ENCODE measurements at regions not wholly inside any gene's neighbourhood (a gene's known extent, or its start where the extent isn't known, plus 50 kb on each side); places are given as distances from the start of the nearest gene placed in this dataset.

GRCh38 chr3:67241084-67241483 lies 243.0 kb downstream of the KBTBD8 start:
- WGBS: 92% methylated on average over 4 of the region's 4 CpGs
- no peak overlapping the region for H3K4me3 ChIP-seq (ENCODE audit: low read depth in 1 of 3, low read length in 3 of 3)
- H3K4me1 ChIP-seq (ENCODE audit: control insufficient read depth in 4 of 4, insufficient read depth in 4 of 4, low read length in 3 of 4): no peaks in the 10 kb centered on the region
- DNase-seq (ENCODE audit: low spot score): no peak
- no peaks in the 10 kb centered on the region for H3K36me3 ChIP-seq (ENCODE audit: control insufficient read depth in 4 of 4, insufficient read depth in 3 of 4, low read depth in 1 of 4, low read length in 3 of 4)
- no peaks in the 10 kb centered on the region for H3K9me3 ChIP-seq (ENCODE audit: control insufficient read depth in 4 of 4, low read length in 3 of 4)
- H3K27ac ChIP-seq (ENCODE audit: low read depth in 1 of 2, low read length in 2 of 2): no peak overlapping the region
- no peaks in the 10 kb centered on the region for H3K27me3 ChIP-seq (ENCODE audit: control insufficient read depth in 4 of 4, insufficient read depth in 4 of 4, low read length in 3 of 4)
- no peak for TF ChIP-seq ATF3 (IDR thresholded peaks at IDR 0.05)
- no peak for TF ChIP-seq GABPA (IDR thresholded peaks at IDR 0.05 in 1 of 2, conservative IDR thresholded peaks at IDR 0.05 in 1 of 2)
- H3K9ac ChIP-seq (ENCODE audit: low read depth in 1 of 2, low read length in 2 of 2): no peak overlapping the region

GRCh38 chr3:67244130-67244529 lies 246.0 kb downstream of the KBTBD8 start:
- no peak for DNase-seq (ENCODE audit: low spot score)
- TF ChIP-seq GABPA (IDR thresholded peaks at IDR 0.05 in 1 of 2, conservative IDR thresholded peaks at IDR 0.05 in 1 of 2): no peak
- TF ChIP-seq CTCF (IDR thresholded peaks at IDR 0.05; ENCODE audit: low read depth, low read length, missing input control): no peak
- TF ChIP-seq EGR1 (IDR thresholded peaks at IDR 0.05; ENCODE audit: low read depth in 2 of 2): no peak
- TF ChIP-seq RAD21 (IDR thresholded peaks at IDR 0.05): no peak
- no peak for TF ChIP-seq SP1 (IDR thresholded peaks at IDR 0.05)
- TF ChIP-seq FOXA2 (IDR thresholded peaks at IDR 0.05): no peak
- no peak for TF ChIP-seq ZBTB33 (IDR thresholded peaks at IDR 0.05)
- TF ChIP-seq HNF4G (IDR thresholded peaks at IDR 0.05): no peak
- no peak for TF ChIP-seq HNF4A (conservative IDR thresholded peaks at IDR 0.05)
- TF ChIP-seq REST (IDR thresholded peaks at IDR 0.05): no peak
- TF ChIP-seq ATF3 (IDR thresholded peaks at IDR 0.05): no peak
- TF ChIP-seq MAX (IDR thresholded peaks at IDR 0.05): no peak
- no peak for TF ChIP-seq TAF1 (conservative IDR thresholded peaks at IDR 0.05)
- no peak for TF ChIP-seq RXRA (IDR thresholded peaks at IDR 0.05)
- TF ChIP-seq YY1 (IDR thresholded peaks at IDR 0.05): no peak
- no peak for TF ChIP-seq NR2F2 (IDR thresholded peaks at IDR 0.05)
- WGBS: 81% methylated on average over 2 of the region's 2 CpGs

More at GRCh38 chr3:67244130-67244529, 246.0 kb downstream of the KBTBD8 start:
- no peaks in the 10 kb centered on the region for H3K27me3 ChIP-seq (ENCODE audit: control insufficient read depth in 4 of 4, insufficient read depth in 4 of 4, low read length in 3 of 4)
- H3K9me3 ChIP-seq (ENCODE audit: control insufficient read depth in 4 of 4, low read length in 3 of 4): no peaks in the 10 kb centered on the region
- no peak overlapping the region for H3K9ac ChIP-seq (ENCODE audit: low read depth in 1 of 2, low read length in 2 of 2)
- H3K4me3 ChIP-seq (ENCODE audit: low read depth in 1 of 3, low read length in 3 of 3): no peak overlapping the region
- H3K36me3 ChIP-seq (ENCODE audit: control insufficient read depth in 4 of 4, insufficient read depth in 3 of 4, low read depth in 1 of 4, low read length in 3 of 4): no peaks in the 10 kb centered on the region
- no peaks in the 10 kb centered on the region for H3K4me1 ChIP-seq (ENCODE audit: control insufficient read depth in 4 of 4, insufficient read depth in 4 of 4, low read length in 3 of 4)
- no peak overlapping the region for H3K27ac ChIP-seq (ENCODE audit: low read depth in 1 of 2, low read length in 2 of 2)
